HS-27A (cell line): ENCODE measurements at regions not wholly inside any gene's neighbourhood (a gene's known extent, or its start where the extent isn't known, plus 50 kb on each side); places are given as distances from the start of the nearest gene placed in this dataset.

Source experiments
- DNase-seq: peaks from one replicate; pipeline ENCODE4 v3.0.0-alpha.2; 2012; ENCODE audit warnings: low read depth, missing footprints

DNA sequence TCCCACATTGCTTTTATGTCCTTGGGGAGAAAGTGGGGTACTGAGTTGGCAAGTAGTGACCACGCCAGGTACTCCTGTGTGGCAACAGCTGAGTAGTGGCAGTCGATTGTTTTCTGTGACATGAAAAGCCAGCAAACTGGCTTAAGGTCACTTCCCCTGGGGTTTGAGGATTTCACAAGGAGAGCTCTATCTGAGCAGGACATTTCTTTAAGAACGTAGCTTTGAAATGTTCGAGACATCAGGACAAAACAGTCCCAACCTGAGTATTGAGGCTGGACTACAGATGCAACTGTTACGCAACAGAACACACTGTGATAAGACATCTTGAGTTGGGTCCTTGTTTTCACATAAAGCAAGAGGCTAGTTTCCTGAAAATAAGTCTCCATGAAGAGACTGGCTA is 146.7 kb upstream of the KLF14 start:
- no peak for DNase-seq

GRCh38 chr7:130881091-130881798 is 147.2 kb upstream of the KLF14 start:
- DNase-seq, result no peak

DNA sequence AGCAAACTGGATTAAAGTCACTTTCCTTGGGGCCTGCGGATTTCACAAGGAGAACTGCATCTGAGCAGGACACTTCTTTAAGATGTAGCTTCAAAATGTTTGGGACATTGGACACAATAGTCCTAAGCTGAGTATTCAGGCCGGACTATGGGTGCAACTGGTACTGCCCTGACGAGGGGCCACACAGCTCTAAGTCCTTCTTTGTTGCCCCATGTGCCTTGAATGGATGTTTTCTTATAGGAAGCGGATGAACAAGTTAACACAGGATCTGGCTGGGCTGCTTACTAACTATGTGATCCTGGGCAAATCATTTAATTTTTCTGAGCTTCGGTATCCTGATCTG is 147.8 kb upstream of the KLF14 start:
- no peak for DNase-seq

DNA sequence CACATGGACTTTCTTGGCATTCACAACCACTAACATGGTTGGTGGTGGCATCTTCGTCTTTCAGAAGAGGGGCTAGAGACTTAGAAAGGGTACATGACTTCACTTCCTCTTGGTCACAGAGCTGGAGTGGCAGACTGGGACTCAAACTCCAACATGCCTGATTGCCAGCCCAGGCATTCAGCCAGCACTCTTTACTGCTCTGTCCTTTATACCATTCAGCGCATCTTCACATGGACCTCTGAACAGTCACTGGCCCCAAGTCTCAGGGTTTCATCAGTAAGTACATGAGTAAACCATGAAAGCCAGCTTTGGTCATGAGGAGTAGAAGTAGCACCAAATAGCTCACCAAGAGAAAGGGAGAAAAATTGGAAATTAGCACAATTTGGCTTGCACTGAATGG is 148.4 kb upstream of the KLF14 start:
- DNase-seq, result no peak

DNA sequence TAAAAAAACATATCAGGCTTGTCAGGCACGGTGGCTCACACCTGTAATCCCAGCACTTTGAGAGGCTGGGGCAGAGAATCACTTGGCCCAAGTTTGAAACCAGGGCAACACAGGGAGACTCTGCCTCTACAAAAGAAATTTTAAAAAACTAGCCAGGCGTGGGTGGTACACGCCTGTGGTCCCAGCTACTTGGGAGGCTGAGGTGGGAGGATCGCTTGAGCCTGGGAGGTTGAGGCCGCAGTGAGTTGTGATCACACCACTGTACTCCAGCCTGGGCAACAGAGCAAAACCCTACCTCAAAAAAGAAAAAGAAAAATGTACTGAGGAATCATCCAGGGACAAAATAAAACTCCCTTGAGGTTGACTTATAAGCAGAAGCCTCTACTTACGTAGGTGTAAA is 149.9 kb upstream of the KLF14 start:
- DNase-seq, result no peak

GRCh38 chr7:130884437-130885417 is 150.7 kb upstream of the KLF14 start:
- no peak for DNase-seq

DNA sequence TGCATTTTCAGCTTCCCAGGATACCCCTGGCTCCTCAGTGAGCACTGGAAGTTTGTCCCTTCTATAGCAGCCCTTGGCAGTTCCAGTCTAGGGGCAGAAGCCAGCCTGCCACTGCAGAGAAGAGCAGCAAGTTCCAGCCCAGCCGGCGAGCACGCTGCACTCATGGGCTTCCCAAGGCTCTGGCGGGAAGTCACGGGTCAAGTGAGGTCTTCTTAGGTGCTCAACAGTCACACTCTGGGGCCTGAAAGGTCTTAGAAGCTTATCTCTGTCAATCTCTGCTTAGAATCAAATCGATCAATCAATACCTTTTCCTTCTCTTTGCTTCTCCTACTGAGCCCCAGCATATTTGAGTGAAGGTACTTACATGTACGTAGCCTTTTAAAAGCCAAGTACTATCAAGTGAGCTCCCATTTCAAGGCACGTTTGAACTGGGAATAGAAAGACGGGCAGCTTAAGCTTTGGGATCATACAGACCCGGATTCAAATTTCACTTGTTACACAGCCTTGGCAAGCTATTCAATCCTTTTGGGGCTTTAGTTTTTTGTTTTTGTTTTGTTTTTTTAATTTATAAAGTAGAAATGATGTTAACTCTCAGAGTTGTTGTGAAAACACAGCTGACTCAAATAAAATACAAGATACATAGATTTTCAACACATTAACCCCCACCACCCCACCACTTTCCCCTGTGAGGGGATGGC is 152.6 kb upstream of the KLF14 start:
- DNase-seq, result no peak

DNA sequence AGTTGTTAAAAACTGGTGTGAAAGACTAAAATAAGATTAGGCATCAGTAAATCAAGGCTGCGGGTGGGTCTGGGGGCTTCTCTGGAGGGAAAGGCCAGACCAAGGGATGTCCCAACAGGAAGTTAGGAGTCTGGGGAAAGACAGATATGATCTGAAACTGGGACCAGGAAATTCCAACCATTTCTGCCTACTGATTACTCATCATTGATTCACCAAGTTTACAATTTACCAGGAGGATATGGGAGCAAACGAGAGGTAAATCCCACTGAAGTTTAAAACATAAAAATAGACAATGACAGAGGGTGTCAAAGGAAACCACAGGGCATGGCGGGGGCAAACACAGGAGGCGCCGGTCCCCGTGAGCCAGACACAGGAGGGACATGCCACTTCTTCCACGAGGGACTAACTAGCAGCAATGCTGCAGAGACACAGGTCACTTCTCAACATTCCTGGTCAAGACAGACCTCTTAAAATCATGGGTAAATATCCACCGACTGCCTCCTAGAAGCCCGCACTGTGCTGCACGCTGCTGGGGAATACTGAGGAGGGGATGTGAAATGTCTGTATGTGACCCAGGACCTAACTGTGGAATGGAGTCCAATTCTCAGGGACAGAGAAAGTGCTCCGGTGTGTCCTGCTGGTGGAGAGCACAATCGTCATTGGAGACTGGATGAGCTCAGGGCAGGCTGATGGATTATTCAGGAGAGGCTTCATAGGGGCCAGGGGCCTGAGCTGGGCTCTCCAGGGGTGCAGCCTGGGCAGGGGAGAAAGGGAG is 153.4 kb upstream of the KLF14 start:
- no peak for DNase-seq

GRCh38 chr7:130887957-130888371 is 154.0 kb upstream of the KLF14 start:
- DNase-seq, result no peak

- DNase-seq, result no peak
Observed at GRCh38 chr7:130888468-130888867, 154.5 kb upstream of the KLF14 start.

DNA sequence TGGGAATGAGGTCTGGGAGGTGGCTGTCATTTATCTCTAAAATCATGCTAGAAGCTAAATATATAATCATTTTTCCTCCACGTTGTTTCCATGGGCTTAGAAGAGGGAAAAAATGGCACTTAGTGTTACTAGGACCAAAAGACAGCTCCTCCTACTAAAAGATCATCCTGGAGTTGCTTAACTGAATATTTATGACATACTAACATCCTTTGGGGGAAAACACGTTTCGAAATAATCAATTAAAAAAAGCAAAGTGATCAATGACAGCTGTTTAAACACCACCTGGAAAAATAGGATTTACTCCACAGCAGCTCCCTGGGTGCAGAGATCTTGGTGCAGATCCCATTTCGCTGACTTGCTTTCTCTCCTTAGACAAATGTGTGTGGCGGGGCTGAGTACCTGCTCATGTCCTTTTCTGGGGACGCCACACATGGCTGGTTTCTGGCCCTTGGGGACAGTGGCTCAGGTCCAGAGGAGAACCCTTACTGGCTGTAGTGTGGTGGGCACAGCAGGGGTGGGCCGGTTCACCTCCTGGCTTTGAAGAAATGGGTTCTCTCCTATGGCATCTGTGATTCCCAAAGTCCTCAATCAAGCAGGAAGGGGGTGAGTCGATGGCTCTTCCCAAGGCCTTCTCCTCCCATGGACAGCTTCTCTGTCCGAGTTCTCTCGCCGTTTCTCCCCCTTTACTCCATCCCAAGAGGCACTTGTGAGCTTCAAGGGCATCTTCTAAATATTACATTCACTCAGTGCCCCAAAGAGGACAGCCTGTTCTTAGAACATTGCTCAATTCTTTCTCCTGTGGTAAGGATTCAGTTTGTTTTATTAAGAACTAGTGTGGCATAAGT is 156.4 kb upstream of the KLF14 start:
- no peak for DNase-seq

DNA sequence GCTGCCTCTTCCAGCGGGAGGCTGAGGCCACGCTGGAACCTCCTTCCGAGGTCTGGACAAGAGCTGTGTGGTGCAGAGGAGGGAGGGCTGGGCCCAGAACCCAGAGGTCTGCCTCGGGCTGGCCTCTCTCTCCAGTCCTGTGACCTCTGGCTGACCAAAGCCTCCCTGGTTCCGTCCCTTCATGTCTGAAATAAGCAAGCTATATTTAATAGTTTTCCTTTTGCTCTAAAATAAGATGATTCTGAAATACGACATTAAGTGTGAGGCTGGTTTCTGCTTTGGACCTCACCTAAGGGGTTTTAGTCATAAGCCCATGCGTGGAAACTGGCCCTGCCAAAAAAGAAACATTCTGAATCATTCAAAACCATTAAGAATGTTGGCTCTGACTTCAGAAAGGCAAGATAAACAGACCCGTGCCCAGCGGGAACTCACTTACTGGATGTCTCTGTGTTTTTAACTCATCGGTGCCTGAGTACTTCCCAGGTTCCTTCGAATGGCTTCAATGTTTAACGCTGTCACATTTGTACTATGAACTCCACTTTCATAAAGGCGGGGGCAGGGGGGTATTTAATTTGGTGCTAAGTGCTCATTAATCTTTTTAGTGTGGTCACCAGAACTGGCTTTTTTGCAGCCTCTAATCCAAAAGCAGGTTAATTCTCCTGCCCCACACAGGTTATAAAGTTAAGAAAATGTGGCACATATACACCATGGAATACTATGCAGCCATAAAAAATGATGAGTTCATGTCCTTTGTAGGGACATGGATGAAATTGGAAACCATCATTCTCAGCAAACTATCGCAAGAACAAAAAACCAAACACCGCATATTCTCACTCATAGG is 157.5 kb upstream of the KLF14 start:
- DNase-seq, result no peak

DNA sequence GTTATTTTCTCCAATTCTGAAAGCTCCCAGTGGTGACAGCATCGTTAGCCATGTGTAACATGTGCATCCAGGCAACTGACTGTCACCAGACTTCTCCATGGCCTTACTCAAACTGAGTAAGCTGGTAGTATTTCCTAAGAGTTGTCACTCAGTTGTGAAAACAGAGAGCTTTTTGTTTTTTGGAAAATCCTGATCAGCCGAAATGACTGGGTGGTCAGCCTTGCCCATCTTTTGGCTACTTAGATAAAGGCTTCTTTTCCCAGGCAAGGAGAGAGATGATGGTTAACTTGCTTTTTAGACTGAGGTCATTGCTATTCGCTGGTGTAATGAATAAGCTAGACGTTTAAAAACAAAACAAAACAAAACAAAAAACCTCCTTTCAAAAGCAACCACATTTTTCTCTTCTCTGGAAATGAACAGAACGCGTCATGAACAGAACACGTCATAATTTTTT is 159.5 kb upstream of the KLF14 start:
- DNase-seq, result no peak

DNA sequence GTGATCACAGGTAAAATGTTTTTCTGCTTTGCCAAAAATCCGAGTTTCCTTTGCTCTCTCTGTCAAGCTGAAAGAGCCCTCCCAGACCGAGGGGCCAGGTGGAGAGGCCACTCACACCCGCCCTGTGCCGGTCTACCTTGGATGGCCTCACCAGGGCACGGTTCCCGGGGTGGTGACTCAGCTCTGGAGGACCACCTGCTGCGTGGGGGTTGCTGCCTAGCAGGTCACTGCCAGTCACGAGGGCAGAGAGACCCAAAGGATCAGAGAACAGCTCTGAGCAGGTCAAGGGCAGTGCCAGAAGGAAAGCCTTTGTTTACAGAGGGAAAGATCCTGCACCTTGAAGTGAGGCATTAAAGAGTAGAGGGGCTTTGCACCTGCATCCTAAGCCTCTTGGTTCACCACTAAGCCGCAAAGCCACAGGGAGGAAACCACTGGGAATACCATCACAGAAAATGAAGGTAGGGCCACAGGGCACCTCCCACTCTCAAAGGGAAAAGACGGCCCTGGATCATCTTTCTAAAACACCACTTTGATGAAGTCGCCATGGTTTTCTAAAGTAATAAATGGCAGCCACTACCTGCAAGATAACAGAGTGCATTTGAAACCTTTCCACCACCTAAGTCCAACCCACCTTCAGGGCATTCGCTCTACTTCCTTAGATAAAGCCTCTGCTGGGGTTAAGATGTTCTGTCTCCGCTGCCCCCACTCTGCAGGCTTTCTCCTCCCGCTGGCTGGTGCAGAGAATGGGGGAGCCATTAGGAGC is 160.3 kb upstream of the KLF14 start:
- no peak for DNase-seq

GRCh38 chr7:130894909-130895750 is 161.1 kb upstream of the KLF14 start:
- no peak for DNase-seq

- no peak for DNase-seq
Observed at GRCh38 chr7:130896051-130896881, 162.3 kb upstream of the KLF14 start.

GRCh38 chr7:130896898-130897514 is 163.0 kb upstream of the KLF14 start:
- no peak for DNase-seq
